Endothelial cell of umbilical vein (primary cell): ENCODE measurements at regions not wholly inside any gene's neighbourhood (a gene's known extent, or its start where the extent isn't known, plus 50 kb on each side); places are given as distances from the start of the nearest gene placed in this dataset.

Source experiments
- BruUV-seq: library from RNA; stranded (reverse); fragments of 400-500 nt; replicated peaks from 2 replicates; lab custom pipeline; 2021; lab: Mats Ljungman, UMichigan
- CTCF ChIA-PET: fragments of 300-600, 350-600 bp; sonication (Branson Sonifier 250); formaldehyde crosslinking; loops from one replicate; lab custom pipeline; 2021; ENCODE audit warnings: antibody characterized with exemption, inconsistent platforms; lab: Charles Lee
- POLR2A ChIA-PET: fragments of 300-600, 350-600 bp; sonication (Branson Sonifier 250); formaldehyde crosslinking; loops from one replicate; lab custom pipeline; 2021; ENCODE audit warnings: antibody characterized with exemption, inconsistent platforms; lab: Charles Lee
- DNase-seq: peaks from one replicate; pipeline ENCODE4 v3.0.0-alpha.2; 2011; ENCODE audit warnings: low read depth, low spot score
- FAIRE-seq: peaks from 2 replicates; lab custom pipeline; 2011; peaks lifted over from hg19 to GRCh38; lab: Jason Lieb, UNC
- H2AFZ ChIP-seq: 2 replicates; pipeline ENCODE4 v1.6.0; 2012; ENCODE audit warnings: low read depth, low read length, control low read depth, inconsistent platforms
- H3K27ac ChIP-seq: 2 replicates; pipeline ENCODE4 v1.5.1; 2011; ENCODE audit warnings: low read depth, mild to moderate bottlenecking, control low read depth, low read length, moderate library complexity; ENCODE audit not compliant: insufficient read depth
- H3K27me3 ChIP-seq, 2 experiments: 2 replicates each; pipeline versions ENCODE4 v1.6.0 to v1.6.1; 2011; ENCODE audit warnings: low read length in 2 of 2, mixed read lengths in 1 of 2; ENCODE audit not compliant: control insufficient read depth in 2 of 2, insufficient read depth in 2 of 2
- H3K36me3 ChIP-seq, 2 experiments: 2 replicates in 1 of 2; 3 replicates in 1 of 2; pipeline ENCODE4 v1.5.1; 2011; ENCODE audit warnings: low read length in 2 of 2, mild to moderate bottlenecking in 1 of 2, moderate library complexity in 1 of 2; ENCODE audit not compliant: control insufficient read depth in 2 of 2, insufficient read depth in 2 of 2; ENCODE audit errors: extremely low read depth in 1 of 2
- H3K4me1 ChIP-seq: 3 replicates; pipeline ENCODE4 v1.5.1; 2011; ENCODE audit warnings: mild to moderate bottlenecking, low read length; ENCODE audit not compliant: control insufficient read depth, insufficient read depth; ENCODE audit errors: extremely low read depth
- H3K4me2 ChIP-seq: 2 replicates; pipeline ENCODE4 v1.6.1; 2011; ENCODE audit warnings: low read length, control low read depth, mixed read lengths; ENCODE audit not compliant: insufficient read depth
- H3K4me3 ChIP-seq, 3 experiments: fragments of 200-600 bp in 1 of 3; sonication (generic), shearing (Covaris generic) in 1 of 3; replicated peaks in 1 of 3; 2 replicates each; pipeline ENCODE4 v1.5.1; 2011 to 2016; ENCODE audit warnings: control low read depth in 3 of 3, low read length in 3 of 3, mild to moderate bottlenecking in 2 of 3, inconsistent platforms in 1 of 3, low read depth in 1 of 3, moderate library complexity in 1 of 3; ENCODE audit not compliant: insufficient read depth in 1 of 3
- H3K79me2 ChIP-seq: 2 replicates; pipeline ENCODE4 v1.6.0; 2012; ENCODE audit warnings: low read length, inconsistent platforms; ENCODE audit not compliant: control insufficient read depth, insufficient read depth
- H3K9ac ChIP-seq: replicated peaks from 2 replicates; pipeline ENCODE3; 2011; ENCODE audit warnings: low read length, control low read depth; ENCODE audit not compliant: insufficient read depth; ENCODE audit errors: extremely low read depth
- H3K9me1 ChIP-seq: replicated peaks from 3 replicates; pipeline ENCODE4 v1.6.0; 2011; ENCODE audit warnings: mild to moderate bottlenecking, low read length; ENCODE audit not compliant: control insufficient read depth, insufficient read depth; ENCODE audit errors: extremely low read depth
- H3K9me3 ChIP-seq: replicated peaks from 2 replicates; pipeline ENCODE4 v1.5.1; 2012; ENCODE audit warnings: low read length, inconsistent platforms; ENCODE audit not compliant: control insufficient read depth, insufficient read depth
- H4K20me1 ChIP-seq: replicated peaks from 2 replicates; pipeline ENCODE3; 2011; ENCODE audit warnings: mild to moderate bottlenecking, low read length; ENCODE audit not compliant: control insufficient read depth, insufficient read depth; ENCODE audit errors: extremely low read depth
- CTCF ChIP-seq, 2 donors: IDR thresholded peaks; 1 replicate in 1 of 2; 2 replicates in 1 of 2; pipeline ENCODE4 v1.5.1; 2011; ENCODE audit warnings: low read length in 2 of 2, mild to moderate bottlenecking in 2 of 2, moderate library complexity in 2 of 2, control low read depth in 1 of 2, inconsistent platforms in 1 of 2, low read depth in 1 of 2; ENCODE audit not compliant: insufficient read depth in 1 of 2; ENCODE audit errors: extremely low read depth in 1 of 2
- EZH2 ChIP-seq: IDR thresholded peaks from 2 replicates; pipeline ENCODE4 v1.6.1; 2012; ENCODE audit warnings: borderline replicate concordance, low read depth, mild to moderate bottlenecking, moderate library complexity, low read length, inconsistent platforms; ENCODE audit not compliant: severe bottlenecking
- FOS ChIP-seq: IDR thresholded peaks from 2 replicates; pipeline ENCODE4 v1.6.1; 2011; ENCODE audit warnings: mild to moderate bottlenecking, low read length, moderate library complexity, borderline replicate concordance; ENCODE audit not compliant: insufficient read depth
- GATA2 ChIP-seq: IDR thresholded peaks from 2 replicates; pipeline ENCODE4 v1.7.0; 2011; ENCODE audit warnings: low read depth, mild to moderate bottlenecking, moderate library complexity, mixed read lengths, low read length; ENCODE audit not compliant: insufficient read length, insufficient read depth
- JUN ChIP-seq: IDR thresholded peaks from 2 replicates; pipeline ENCODE4 v1.6.1; 2011; ENCODE audit warnings: borderline replicate concordance, low read depth; ENCODE audit not compliant: insufficient read length, insufficient read depth
- MYC ChIP-seq: IDR thresholded peaks from one replicate; pipeline ENCODE4 v1.6.1; 2011; ENCODE audit warnings: mild to moderate bottlenecking, low read depth, low read length
- POLR2A ChIP-seq: IDR thresholded peaks from 2 replicates; pipeline ENCODE4 v1.6.1; 2012; ENCODE audit warnings: low read depth, mild to moderate bottlenecking, control low read depth, low read length
- POLR2AphosphoS5 ChIP-seq: IDR thresholded peaks from 2 replicates; pipeline ENCODE4 v1.6.1; 2012; ENCODE audit warnings: low read depth, mild to moderate bottlenecking, control low read depth, low read length, moderate library complexity; ENCODE audit not compliant: insufficient read depth
- dilution Hi-C: fragments of 300-500 bp; cut with MboI; formaldehyde crosslinking; loops from one replicate; pipeline ENCODE4 v1.15.0; 2019; ENCODE audit warnings: low sequenced_read_pairs; ENCODE audit not compliant: extremely low pct_ligation_motif_present
- intact Hi-C: fragments of 100-400 bp; cut with micrococcal nuclease; formaldehyde crosslinking; loops from one replicate; pipeline ENCODE4 v1.10.0; 2022
- TF ChIP-seq, protein P1 (sequence below): IDR thresholded peaks from 2 replicates; pipeline ENCODE4 v1.6.1; 2011; ENCODE audit not compliant: insufficient read depth, insufficient read length

DNA sequence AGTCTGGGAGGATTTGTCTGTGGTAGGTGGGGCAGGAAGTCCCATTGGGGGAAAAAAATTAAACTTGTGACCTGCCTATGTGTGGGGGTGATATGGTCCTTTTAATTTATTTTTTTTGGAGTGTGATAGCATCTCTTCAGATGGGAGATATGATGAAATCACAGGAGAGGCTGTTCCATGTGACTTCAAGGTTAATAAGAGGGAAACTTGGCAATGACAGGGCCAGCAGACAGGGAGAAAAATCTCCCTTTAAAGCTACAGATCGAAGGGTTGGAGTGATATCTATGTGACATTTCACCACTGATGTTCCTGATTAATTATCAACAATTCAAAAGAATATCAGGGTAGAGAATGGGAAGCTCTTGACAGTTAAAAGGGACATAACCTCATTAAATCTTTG lies 886.9 kb downstream of the TUSC7 start:
- H3K9me1 ChIP-seq, result no peaks in the 10 kb centered on the region
- FAIRE-seq, result no peak
- intact Hi-C loops, result no loop called here

More for the DNA sequence above, 886.9 kb downstream of the TUSC7 start:
- Histone ChIP-seq H2AFZ (no peak overlapping the region), H3K4me1 (no peaks in the 10 kb centered on the region), H3K27ac (no peak overlapping the region), H3K79me2 (no peaks in the 10 kb centered on the region), H3K27me3 (no peaks in the 10 kb centered on the region), H3K9me3 (no peaks in the 10 kb centered on the region), H3K4me2 (no peak overlapping the region), H3K36me3 (no peaks in the 10 kb centered on the region), H4K20me1 (no peaks in the 10 kb centered on the region), H3K4me3 (no peak overlapping the region), H3K9ac (no peak overlapping the region)
- dilution Hi-C loops, result no loop called here
- CTCF ChIA-PET, result no interaction called here
- POLR2A ChIA-PET, result no interaction called here
- DNase-seq, result no peak
- TF ChIP-seq FOS (no peak), MYC (no peak), GATA2 (no peak), POLR2A (no peak), EZH2 (no peak), JUN (no peak), POLR2AphosphoS5 (no peak), CTCF (IDR thresholded peaks at IDR 0.05; ENCODE audit: extremely low read depth in 1 of 2, insufficient read depth in 1 of 2, low read depth in 1 of 2, low read length in 2 of 2) (no peak)
- TF ChIP-seq, protein P1, sequence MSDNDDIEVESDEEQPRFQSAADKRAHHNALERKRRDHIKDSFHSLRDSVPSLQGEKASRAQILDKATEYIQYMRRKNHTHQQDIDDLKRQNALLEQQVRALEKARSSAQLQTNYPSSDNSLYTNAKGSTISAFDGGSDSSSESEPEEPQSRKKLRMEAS, result no peak
- BruUV-seq, result no TSS peak
